HG02970 (cell line): ENCODE measurements at regions not wholly inside any gene's neighbourhood (a gene's known extent, or its start where the extent isn't known, plus 50 kb on each side); places are given as distances from the start of the nearest gene placed in this dataset.

Experiments used
- ATAC-seq: cut with Tn5 transposase; IDR thresholded peaks from one replicate; pipeline ENCODE4 v1.9.1; 2021; ENCODE audit warnings: mild to moderate bottlenecking, moderate library complexity, moderate number of reproducible peaks; ENCODE audit not compliant: unreplicated experiment, low FRiP score

- no peak for ATAC-seq
Measured at GRCh38 chr1:5373281-5373680, 618.9 kb downstream of the NPHP4 start.

DNA sequence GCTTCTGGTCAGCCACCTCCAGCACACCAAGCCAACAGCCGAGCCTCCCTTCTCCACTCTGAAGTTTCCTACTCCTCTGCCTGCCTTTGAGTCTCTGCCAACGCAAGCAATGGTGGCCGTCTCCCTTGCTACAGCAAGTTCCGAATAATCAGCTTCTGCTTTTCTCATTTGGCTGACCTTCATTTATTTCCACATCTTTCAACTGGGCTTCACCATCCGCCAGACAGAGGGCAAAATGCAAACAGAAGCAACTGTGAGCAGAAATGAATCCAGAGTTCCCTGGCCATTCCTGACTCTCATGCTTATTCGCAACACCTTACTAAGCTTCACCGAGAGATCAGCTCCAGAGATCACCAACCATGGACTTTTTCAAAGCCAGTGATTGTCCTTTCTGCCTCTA is 621.0 kb downstream of the NPHP4 start:
- no peak for ATAC-seq

DNA sequence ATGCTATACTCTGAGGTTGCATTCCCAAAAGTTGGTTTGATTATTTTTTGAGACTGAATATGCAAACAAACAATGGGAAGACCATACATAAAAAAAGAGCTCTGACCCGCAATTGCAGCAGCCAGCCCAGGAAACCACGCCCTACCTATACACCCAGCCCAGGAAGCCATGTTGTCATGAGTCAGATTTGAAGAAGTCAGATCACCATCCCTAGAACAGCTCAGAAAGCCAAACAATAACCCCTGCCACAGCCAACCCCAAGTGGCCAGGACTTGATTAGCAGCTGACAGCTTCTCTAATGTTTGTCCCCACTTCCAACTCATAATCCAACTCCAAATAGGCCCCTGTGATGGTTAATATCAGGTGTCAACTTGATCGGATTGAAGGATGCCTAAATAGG is 621.9 kb downstream of the NPHP4 start:
- ATAC-seq: no peak

- no peak for ATAC-seq
Measured at GRCh38 chr1:5369223-5369622, 623.0 kb downstream of the NPHP4 start.

DNA sequence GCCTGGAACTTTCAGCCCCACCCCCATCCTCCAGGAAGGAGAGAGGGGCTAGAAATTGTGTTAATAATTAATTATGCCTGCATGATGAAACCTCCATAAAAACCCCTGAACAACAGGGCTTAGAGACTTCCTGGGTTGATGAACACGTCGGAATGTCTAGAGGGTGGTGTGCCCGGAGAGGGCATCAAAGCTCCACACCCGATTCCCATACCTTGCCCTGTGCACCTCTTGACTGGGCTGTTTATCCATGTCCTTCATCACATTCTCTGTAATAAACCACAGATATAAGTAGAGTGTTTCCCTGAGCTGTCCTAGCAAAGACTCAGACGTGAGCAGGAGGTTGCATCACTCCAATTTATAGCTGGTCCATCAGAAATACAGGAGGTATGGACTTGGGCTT is 624.0 kb downstream of the NPHP4 start:
- ATAC-seq: no peak

GRCh38 chr1:5367306-5367705 is 624.9 kb downstream of the NPHP4 start:
- ATAC-seq: no peak

DNA sequence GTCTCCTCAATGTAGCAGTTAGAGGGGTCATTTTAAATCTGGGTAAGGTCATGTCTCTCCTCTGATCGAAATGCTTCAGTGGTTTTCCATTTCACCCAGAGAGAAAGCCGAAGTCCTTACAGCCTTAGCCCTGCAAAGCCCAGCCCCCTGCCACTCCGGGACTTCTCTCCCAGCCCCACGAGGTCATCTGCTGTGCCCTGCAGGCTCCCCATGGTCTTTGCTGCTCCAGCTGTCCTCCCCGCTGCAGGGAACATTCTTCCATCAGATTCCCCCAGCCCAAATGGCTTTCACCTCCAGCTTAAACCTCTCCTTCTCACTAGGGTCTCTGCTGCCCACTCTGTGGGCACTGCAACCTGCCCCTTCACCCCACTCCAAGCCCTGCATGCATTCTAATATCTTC is 626.5 kb downstream of the NPHP4 start:
- no peak for ATAC-seq

GRCh38 chr1:5364591-5364990 is 627.6 kb downstream of the NPHP4 start:
- ATAC-seq: no peak

GRCh38 chr1:5354681-5355080 is 637.5 kb downstream of the NPHP4 start:
- no peak for ATAC-seq

DNA sequence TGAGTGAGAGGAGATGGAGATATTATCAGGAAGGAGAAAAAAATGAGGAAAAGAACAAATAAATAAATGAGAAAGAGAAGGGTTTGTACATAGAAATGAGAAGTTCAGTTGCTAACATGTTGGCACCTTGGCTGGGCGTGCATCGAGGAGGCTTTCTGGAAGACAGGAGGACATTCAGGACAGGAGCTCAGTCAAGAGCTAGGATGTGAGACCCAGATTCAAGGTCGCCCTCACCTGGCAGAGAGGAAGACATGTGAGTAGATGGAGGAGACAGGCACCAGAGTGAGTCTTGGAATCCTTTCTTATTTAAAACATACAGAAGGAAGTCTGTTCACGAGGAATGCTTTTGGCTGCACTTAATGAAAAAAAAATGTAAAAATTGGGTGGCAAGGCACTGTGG is 640.9 kb downstream of the NPHP4 start:
- no peak for ATAC-seq

DNA sequence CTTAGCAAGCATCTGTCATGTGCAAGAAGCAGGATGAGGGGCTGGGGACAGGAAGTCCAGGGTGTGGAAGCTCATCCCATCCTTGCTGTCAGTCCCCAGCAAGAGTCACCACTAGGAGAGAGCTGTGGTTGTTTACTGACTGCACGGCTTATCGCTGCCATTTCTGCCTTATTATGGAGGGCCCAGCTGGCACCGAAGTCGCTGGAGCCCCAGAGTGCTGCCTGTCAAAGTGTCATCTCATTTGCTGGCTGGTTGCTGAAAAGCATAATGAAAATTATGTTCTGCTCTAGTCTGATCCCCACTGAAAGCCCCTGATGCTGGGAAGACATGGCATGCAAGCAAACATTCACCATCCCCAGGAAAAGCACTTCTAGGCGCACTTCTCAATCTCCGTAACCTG is 642.7 kb downstream of the NPHP4 start:
- no peak for ATAC-seq

DNA sequence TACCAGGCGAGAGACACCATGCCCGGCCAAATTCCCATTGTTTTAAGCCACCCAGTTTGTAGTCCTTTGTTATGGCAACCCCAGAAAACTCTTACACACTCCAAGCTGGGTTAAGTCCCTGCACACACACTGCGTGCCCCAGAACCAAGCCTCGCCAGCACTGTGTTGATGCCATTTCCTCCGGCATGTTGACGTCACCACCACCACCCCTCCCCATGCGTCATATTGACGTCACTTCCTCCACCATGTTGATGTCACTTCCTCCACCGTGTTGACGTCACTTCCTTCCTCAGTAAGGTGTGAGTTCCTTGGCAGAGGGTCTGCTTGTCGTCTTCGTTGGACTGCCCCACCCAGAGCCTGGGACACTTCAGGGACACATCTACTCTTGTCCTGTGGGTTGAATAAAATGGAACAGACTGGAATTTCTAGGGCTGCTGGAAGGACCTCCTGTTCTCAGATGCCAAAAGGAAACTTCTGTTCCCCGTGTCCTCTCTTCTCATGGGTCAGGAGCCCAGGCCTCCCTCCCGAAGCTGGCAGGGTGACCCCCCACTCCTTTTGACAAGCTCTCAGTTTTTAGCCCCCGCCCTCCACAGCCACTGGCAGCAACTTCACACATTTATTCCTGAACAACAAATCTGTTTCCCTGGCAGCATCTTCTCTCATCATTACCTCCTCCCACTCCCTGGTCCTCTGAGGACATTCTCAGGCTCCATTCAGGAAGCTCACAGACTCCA is 643.3 kb downstream of the NPHP4 start:
- ATAC-seq: no peak

DNA sequence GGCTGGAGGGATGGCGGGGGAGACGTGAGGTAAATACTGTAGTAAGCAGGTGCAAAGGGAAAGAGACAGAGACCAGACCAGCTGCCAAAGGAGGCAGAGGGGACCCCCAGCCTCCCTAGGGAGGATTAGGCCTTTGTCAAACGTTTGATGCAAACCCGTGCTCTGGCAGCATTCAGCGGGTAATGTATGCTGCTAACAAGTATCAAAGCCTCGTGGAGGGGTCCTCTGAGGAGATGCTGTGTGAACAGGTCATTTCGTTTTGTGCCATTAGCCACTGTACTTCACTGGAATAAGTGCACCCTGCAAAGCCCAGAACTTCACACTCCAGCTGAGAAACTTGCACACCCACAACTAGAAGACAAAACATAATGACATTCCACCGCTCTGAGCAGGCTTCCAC is 644.5 kb downstream of the NPHP4 start:
- ATAC-seq: no peak

- ATAC-seq: no peak
Measured at GRCh38 chr1:5345556-5345955, 646.7 kb downstream of the NPHP4 start.

DNA sequence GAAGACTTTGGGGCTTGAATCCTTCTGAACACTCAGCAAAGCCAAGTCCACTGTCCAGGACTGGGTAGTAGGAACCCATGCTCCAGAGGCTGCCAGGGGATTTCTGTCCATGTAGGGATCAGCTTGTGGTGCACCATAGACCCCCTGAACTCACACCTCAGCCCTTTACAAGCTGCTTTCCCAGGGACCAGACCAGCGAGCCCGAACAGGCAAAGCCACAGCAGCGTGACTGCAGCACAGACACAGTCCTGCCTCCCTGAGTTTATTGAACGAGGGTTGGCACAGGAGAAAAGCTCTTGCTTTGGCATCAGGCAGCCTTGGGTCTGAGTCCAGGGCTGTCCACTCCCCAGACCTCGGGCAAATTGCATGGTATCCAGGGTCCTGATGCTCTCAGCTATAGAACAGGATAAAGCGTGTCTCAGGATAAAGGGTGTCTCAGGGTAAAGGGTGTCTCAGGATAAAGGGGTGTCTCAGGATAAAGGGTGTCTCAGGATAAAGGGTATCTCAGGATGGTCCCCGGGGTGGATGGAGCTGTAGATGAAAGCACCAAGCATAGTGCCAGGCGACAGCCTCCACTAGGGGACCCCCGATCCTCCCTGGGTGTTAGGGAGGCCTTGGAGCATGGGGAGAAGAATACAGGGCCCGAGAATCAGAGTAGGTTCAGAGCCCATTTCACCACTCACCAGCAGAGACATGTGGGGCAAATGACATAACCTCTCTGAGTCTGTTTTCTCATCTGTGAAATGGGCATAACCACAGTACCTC is 648.8 kb downstream of the NPHP4 start:
- no peak for ATAC-seq

DNA sequence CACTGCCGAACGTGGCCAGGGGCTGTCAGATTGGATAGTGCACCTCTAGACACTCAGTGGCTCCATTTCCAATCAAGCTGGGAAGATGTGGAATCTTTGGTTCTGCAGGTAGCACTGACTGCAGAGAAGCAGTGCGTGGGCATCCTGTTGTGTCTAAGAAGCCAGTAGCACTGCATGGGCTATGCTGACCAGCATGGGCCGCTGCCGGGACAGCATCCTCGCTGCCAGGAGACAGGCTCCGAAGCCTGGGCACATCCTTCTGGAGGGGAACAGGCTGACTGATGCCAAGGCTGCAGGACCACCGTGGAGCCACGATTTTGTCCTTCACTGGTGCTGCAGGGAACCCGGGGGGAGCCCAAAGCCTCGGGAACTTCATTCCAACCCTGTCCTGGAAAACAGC is 649.4 kb downstream of the NPHP4 start:
- no peak for ATAC-seq

- ATAC-seq: no peak
Measured at GRCh38 chr1:5342172-5342571, 650.1 kb downstream of the NPHP4 start.

- no peak for ATAC-seq
Measured at GRCh38 chr1:5341471-5341870, 650.8 kb downstream of the NPHP4 start.

GRCh38 chr1:5340560-5341130 is 651.6 kb downstream of the NPHP4 start:
- no peak for ATAC-seq

- no peak for ATAC-seq
Measured at GRCh38 chr1:5338466-5338865, 653.8 kb downstream of the NPHP4 start.

DNA sequence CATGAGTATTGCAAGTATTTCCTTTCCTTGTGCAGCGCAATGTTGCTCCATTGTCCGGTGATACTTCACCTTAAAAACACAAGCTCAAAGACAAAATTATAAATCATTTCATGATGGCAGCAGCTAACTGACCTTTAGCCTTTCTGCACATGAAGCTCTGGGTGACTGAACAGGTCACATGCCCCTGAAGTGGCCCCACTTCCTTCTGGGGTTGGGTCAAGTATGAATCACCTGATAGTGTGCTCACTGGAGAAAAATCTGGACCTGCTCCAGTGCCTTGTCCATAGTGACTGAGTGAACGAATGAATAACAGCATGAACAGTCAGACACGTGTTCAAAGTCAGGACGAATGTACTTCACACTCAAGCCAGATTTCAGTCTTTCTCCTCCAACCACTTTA is 658.9 kb downstream of the NPHP4 start:
- ATAC-seq: no peak

DNA sequence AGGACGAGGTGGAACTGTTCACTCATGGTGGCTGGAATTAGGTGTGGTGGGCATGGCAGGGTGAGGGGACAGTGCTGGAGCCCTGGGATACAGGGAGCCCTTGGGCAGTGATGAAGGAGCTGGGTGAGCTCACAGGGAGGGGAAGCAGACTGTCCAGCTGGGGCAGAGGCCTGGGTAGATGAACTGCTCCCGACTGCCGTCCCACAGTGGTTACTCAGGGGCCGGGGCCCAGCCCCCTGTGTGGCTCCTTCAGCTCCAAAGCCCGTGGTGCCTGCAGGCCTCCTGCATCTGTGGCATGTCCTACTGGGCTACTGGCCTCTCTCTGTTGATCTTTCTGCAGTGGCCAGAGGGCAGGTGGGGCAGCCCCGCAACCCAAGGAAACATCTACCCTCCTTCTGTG is 661.1 kb downstream of the NPHP4 start:
- no peak for ATAC-seq
